ENCODE measurements at regions not wholly inside any gene's neighbourhood (a gene's known extent, or its start where the extent isn't known, plus 50 kb on each side); places are given as distances from the start of the nearest gene placed in this dataset.
"Not testable (repeated sequence)": the region's sequence is repeated elsewhere in the genome, so short reads cannot be mapped to it uniquely, and the experiment has no call there.

GRCh38 chr4:159715180-159715579, 612.3 kb downstream of the RAPGEF2 start:
- TF ChIP-seq CTCF, EP300 (IDR thresholded peaks at IDR 0.05): not testable (repeated sequence)

Data from ovary (tissue), 3 donors.